IMR-90 (cell line): ENCODE measurements at regions not wholly inside any gene's neighbourhood (a gene's known extent, or its start where the extent isn't known, plus 50 kb on each side); places are given as distances from the start of the nearest gene placed in this dataset.

Experiments
- ATAC-seq: fragments of 200-7000 bp; cut with Tn5 transposase; 2 replicates; pipeline ENCODE4 v1.9.1; 2020; ENCODE audit warnings: low read depth, mild to moderate bottlenecking, moderate library complexity
- BruUV-seq: library from RNA; stranded (reverse); fragments of 400-500 nt; replicated peaks from 2 replicates; lab custom pipeline; 2021; lab: Mats Ljungman, UMichigan
- CTCF ChIA-PET: fragments of 300-600 bp; formaldehyde crosslinking; extraction: SDS; loops from one replicate; lab custom pipeline; 2021; ENCODE audit warnings: antibody characterized with exemption; lab: Yijun Ruan, JAX
- POLR2A ChIA-PET: fragments of 300-600 bp; sonication (Branson Sonifier 250); formaldehyde crosslinking; loops from one replicate; lab custom pipeline; 2022; ENCODE audit warnings: antibody characterized with exemption; ENCODE audit not compliant: unreplicated experiment; lab: Charles Lee
- DNase-seq: peaks from one replicate; pipeline ENCODE4 v3.0.0; 2013
- H2AFZ ChIP-seq: replicated peaks from 2 replicates; pipeline ENCODE3; 2013; ENCODE audit warnings: low read length, mild to moderate bottlenecking; ENCODE audit not compliant: poor library complexity
- H2AK5ac ChIP-seq: 2 replicates; pipeline ENCODE4 v1.6.1; 2013; ENCODE audit warnings: low read depth, low read length, inconsistent platforms
- H2AK9ac ChIP-seq: replicated peaks from 2 replicates; pipeline ENCODE3; 2013; ENCODE audit warnings: mild to moderate bottlenecking, low read depth, low read length, moderate library complexity; ENCODE audit not compliant: poor library complexity
- H2BK120ac ChIP-seq: 2 replicates; pipeline ENCODE4 v1.6.1; 2013; ENCODE audit warnings: low read depth, low read length, inconsistent platforms
- H2BK15ac ChIP-seq: 3 replicates; pipeline ENCODE4 v1.6.1; 2013; ENCODE audit warnings: low read depth, low read length, inconsistent platforms
- H2BK20ac ChIP-seq: 2 replicates; pipeline ENCODE4 v1.6.1; 2013; ENCODE audit warnings: low read depth, mild to moderate bottlenecking, inconsistent platforms, low read length, moderate library complexity
- H2BK5ac ChIP-seq: 2 replicates; pipeline ENCODE4 v1.6.1; 2013; ENCODE audit warnings: mild to moderate bottlenecking, low read depth, low read length, inconsistent platforms; ENCODE audit not compliant: poor library complexity, severe bottlenecking
- H3K14ac ChIP-seq: replicated peaks from 2 replicates; pipeline ENCODE4 v1.6.1; 2013; ENCODE audit warnings: low read depth, low read length, inconsistent platforms
- H3K18ac ChIP-seq: 2 replicates; pipeline ENCODE4 v1.6.1; 2013; ENCODE audit warnings: low read depth, low read length, control low read depth
- H3K23ac ChIP-seq: 2 replicates; pipeline ENCODE4 v1.6.1; 2013; ENCODE audit warnings: low read depth, low read length, inconsistent platforms
- H3K27ac ChIP-seq: 2 replicates; pipeline ENCODE4 v1.5.1; 2013; ENCODE audit warnings: mild to moderate bottlenecking, control low read depth, low read length; ENCODE audit not compliant: insufficient read depth
- H3K27me3 ChIP-seq: 2 replicates; pipeline ENCODE4 v1.6.1; 2013; ENCODE audit warnings: low read length; ENCODE audit not compliant: control insufficient read depth, insufficient read depth
- H3K36me3 ChIP-seq: 2 replicates; pipeline ENCODE4 v1.6.1; 2013; ENCODE audit warnings: low read length, mixed read lengths; ENCODE audit not compliant: control insufficient read depth, insufficient read depth
- H3K4ac ChIP-seq: 2 replicates; pipeline ENCODE4 v1.6.1; 2013; ENCODE audit warnings: low read depth, low read length, inconsistent platforms
- H3K4me1 ChIP-seq: 2 replicates; pipeline ENCODE4 v1.6.1; 2013; ENCODE audit warnings: low read length, mixed read lengths; ENCODE audit not compliant: control insufficient read depth, insufficient read depth
- H3K4me2 ChIP-seq: 2 replicates; pipeline ENCODE4 v1.6.1; 2013; ENCODE audit warnings: low read depth, mild to moderate bottlenecking, control low read depth, low read length, moderate library complexity
- H3K4me3 ChIP-seq: 2 replicates; pipeline ENCODE4 v1.5.1; 2013; ENCODE audit warnings: low read depth, mild to moderate bottlenecking, control low read depth, low read length, moderate library complexity; ENCODE audit not compliant: insufficient read depth
- H3K56ac ChIP-seq: 2 replicates; pipeline ENCODE4 v1.6.1; 2013; ENCODE audit warnings: low read length, inconsistent platforms; ENCODE audit not compliant: insufficient read depth; ENCODE audit errors: extremely low read depth
- H3K79me1 ChIP-seq, 2 experiments: 2 replicates each; pipeline ENCODE4 v1.6.1; 2013; ENCODE audit warnings: low read length in 2 of 2, inconsistent platforms in 1 of 2, low read depth in 1 of 2
- H3K9ac ChIP-seq: 2 replicates; pipeline ENCODE4 v1.6.1; 2013; ENCODE audit warnings: low read depth, low read length, control low read depth
- H3K9me1 ChIP-seq: 2 replicates; pipeline ENCODE4 v1.6.1; 2013; ENCODE audit warnings: low read length, inconsistent platforms; ENCODE audit not compliant: insufficient read depth
- H3K9me3 ChIP-seq: 2 replicates; pipeline ENCODE4 v1.6.1; 2013; ENCODE audit warnings: low read length; ENCODE audit not compliant: control insufficient read depth, insufficient read depth
- H4K20me1 ChIP-seq: 2 replicates; pipeline ENCODE4 v1.6.1; 2013; ENCODE audit warnings: low read length, inconsistent platforms; ENCODE audit not compliant: insufficient read depth
- H4K5ac ChIP-seq: 2 replicates; pipeline ENCODE4 v1.6.1; 2013; ENCODE audit warnings: mild to moderate bottlenecking, low read depth, low read length, control low read depth
- H4K8ac ChIP-seq, 2 experiments: 2 replicates each; pipeline ENCODE4 v1.6.1; 2013; ENCODE audit warnings: low read depth in 2 of 2, low read length in 2 of 2, control low read depth in 1 of 2, inconsistent platforms in 1 of 2
- H4K91ac ChIP-seq: 2 replicates; pipeline ENCODE4 v1.6.1; 2013; ENCODE audit warnings: low read depth, low read length, inconsistent platforms; ENCODE audit not compliant: insufficient read depth
- RFX5 ChIP-seq: IDR thresholded peaks from 2 replicates; pipeline ENCODE4 v1.8.0; 2012; ENCODE audit warnings: low read depth, mild to moderate bottlenecking, low read length, moderate library complexity
- WGBS, 2 experiments: methylation state at CpG; one replicate each; pipeline versions ENCODE4 v1.1.5 to v1.1.7; 2013; ENCODE audit warnings: missing lambda C conversion rate in 2 of 2; ENCODE audit not compliant: insufficient read length in 1 of 2; ENCODE audit errors: extremely low coverage in 2 of 2; 5-methylcytosine and 5-hydroxymethylcytosine counted together
- dilution Hi-C: fragments of 300-500 bp; cut with HindIII; formaldehyde crosslinking; loops from one replicate; pipeline ENCODE4 v1.14.3; 2018; ENCODE audit warnings: low sequenced_read_pairs; ENCODE audit not compliant: unreplicated experiment
- in situ Hi-C: fragments of 300-500 bp; cut with MboI; formaldehyde crosslinking; loops from 3 replicates; pipeline ENCODE4 v1.14.3; 2019; ENCODE audit warnings: low sequenced_read_pairs, inconsistent platforms, mixed read lengths
- intact Hi-C: fragments of 100-400 bp; cut with micrococcal nuclease; formaldehyde crosslinking; loops from 2 replicates; pipeline ENCODE4 v1.10.0; 2022

DNA sequence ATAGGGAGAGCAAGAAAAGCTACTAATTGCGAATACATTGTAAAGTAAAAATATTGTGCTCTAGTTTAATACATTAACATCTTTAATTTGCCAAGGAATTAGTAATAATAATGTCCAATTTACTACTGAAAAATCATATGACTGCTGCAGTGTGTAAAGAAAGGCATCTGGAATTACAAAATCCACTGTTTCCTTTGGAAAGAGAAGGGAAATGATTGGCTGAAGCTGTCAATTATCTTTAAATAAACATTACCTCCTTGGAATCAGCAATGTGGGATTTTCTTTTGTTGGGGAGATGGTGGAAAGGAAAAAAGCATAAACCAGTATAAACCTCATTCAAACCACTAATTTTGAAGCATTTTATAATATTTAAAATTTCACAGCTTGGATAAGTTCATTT is 276.0 kb downstream of the MAP2K6 start:
- Histone ChIP-seq H3K4me1 (no peaks in the 10 kb centered on the region), H2BK5ac (no peak overlapping the region), H2BK15ac (no peak overlapping the region), H2BK120ac (no peak overlapping the region), H3K27ac (no peak overlapping the region), H4K5ac (no peak overlapping the region), H3K4me2 (no peak overlapping the region), H2BK20ac (no peak overlapping the region), H3K27me3 (no peaks in the 10 kb centered on the region), H3K14ac (no peak overlapping the region), H3K56ac (no peak overlapping the region), H3K9ac (no peak overlapping the region), H2AK5ac (no peak overlapping the region), H3K4ac (no peak overlapping the region), H3K4me3 (no peak overlapping the region), H3K9me1 (no peaks in the 10 kb centered on the region), H3K23ac (no peak overlapping the region), H3K9me3 (peaks cover 9% of the 10 kb centered on the region), H2AFZ (no peak overlapping the region), H3K36me3 (no peaks in the 10 kb centered on the region), H4K8ac (no peak overlapping the region), H4K91ac (no peak overlapping the region), H3K79me1 (no peaks in the 10 kb centered on the region), H2AK9ac (no peak overlapping the region), H4K20me1 (no peaks in the 10 kb centered on the region), H3K18ac (no peak overlapping the region)
- ChIA-PET POLR2A (no interaction called here), CTCF (interaction anchor here (0.6 kb wide), 1 partner anchor 217 kb away, joined by 4 read pairs; no protein-coding TSS in a partner anchor)
- TF ChIP-seq RFX5, result no peak
- intact Hi-C loops (no loop called here), dilution Hi-C loops (no loop called here), in situ Hi-C loops (no loop called here)
- DNase-seq (no peak), ATAC-seq (no peak)
- BruUV-seq, result no TSS peak
- no CpG with 5 or more reads among the region's 1 CpG for WGBS, 2 experiments
